IPS-11a (cell line): ENCODE measurements at regions not wholly inside any gene's neighbourhood (a gene's known extent, or its start where the extent isn't known, plus 50 kb on each side); places are given as distances from the start of the nearest gene placed in this dataset.
"Not testable (repeated sequence)": the region's sequence is repeated elsewhere in the genome, so short reads cannot be mapped to it uniquely, and the experiment has no call there.

Source experiments
- H3K4me3 ChIP-seq: one replicate; pipeline ENCODE4 v1.5.1; 2013; ENCODE audit warnings: low read depth, low read length, control low read depth

DNA sequence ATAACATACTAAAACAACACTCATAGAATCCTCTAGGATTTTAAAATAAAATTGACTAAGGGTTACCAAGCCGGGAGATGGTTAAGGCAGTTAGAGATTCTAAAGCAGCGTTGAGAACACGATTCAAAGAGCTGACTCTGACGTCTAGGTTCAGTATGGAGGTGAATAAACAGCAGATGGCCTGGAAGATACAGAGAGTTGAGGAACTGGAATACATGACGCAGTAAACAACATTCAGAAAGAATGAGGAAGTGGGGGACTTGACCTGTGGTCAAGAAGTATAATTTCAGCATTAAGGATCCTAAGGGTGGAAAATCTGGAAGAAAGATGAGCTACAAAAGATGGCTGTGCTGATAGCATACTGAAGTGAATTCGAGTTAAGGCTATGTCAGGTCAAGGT lies 172.5 kb upstream of the NBPF9 start:
- H3K4me3 ChIP-seq, result not testable (repeated sequence)

DNA sequence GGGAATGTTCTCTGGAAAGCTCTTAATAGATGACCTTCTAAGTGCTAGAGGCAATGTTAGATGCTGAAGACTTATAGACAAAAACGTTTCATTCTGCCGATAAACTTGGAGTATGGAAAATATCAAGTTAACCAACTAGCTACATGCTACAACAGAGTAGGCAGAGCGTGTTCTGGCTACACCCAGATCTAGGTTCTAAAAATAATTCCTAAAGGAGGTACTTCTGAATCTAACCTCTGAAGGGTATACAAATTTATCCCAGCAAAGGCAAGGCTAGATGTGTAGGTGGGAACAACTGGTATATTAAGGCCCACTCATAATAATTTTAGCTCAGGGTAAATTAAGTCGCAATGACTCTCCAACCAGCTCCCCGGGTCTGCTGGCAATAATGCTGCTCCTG lies 173.1 kb upstream of the NBPF9 start:
- H3K4me3 ChIP-seq, result not testable (repeated sequence)

DNA sequence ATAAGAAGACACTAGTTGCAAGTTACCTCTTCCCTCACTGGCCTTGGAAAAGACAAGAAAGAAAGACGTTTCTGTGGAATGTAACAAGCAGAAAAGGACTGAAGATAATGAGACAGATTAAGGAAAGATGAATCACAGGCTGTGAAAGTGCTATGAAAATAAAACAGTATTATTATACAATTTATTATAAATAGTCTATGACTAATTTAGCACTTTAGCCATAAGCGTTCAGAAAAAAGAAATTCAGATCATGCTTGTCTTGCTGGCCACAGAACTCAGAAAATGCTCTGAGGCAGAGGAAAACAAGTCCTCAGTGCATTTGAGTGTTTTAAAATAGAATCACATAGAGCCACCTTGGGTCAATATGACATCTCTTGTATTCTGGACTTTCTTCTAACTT lies 174.8 kb upstream of the NBPF9 start:
- H3K4me3 ChIP-seq, result not testable (repeated sequence)

DNA sequence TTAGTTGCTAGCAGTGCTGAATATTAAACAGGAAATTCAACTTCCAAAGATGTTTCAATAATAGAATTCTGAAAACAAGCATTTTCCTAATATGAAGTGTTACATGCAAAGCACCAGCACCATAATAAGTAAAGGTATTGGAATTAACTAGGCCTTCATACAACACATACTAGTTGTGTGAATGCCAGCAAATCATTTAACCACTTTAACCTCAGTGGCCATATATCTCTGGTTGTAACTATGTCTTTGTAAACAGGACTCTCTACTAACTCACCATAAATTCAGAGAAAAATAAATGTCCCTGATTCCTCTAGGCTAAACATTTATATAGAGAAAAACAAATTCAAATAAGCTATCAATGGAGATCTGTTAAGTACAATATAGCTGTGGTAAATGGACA lies 175.7 kb upstream of the NBPF9 start:
- not testable (repeated sequence) for H3K4me3 ChIP-seq

DNA sequence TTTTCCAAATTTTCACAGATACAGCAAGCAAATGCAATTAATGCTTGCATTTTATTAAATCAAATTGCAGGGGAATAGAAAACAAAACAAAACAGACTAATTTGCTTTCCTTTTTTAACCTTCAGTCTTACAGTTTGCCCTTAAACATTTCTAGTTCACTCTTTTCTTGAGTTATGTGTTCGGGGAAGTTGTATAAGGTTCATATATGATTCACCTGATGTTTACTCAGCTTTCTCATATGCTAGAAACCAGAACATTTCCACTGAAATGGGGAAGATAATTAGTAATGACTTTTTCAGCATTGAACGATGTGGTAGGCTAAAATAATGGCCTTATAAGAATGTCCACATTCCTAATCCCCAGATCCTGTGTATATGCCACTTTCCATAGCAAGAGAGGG lies 176.2 kb upstream of the NBPF9 start:
- not testable (repeated sequence) for H3K4me3 ChIP-seq

DNA sequence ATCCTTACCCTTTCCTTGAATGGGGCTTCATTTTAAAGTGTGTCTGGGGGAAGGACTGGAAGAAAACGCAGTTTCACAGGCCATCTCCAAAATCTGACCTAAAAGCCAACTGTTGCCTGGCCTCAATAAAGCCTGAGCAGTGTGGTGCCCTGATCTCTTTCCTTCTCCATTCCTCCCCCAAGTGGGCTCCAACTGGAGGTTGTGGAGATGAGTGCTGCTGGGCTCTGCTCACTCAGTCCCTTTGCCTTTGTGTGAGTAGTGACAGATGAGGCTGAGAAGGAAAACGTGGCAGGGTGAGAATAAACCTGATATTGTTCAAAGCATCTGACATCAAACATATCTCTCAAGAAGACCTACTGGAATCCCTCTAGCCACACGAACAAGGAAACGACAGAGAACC lies 181.4 kb upstream of the NBPF9 start:
- not testable (repeated sequence) for H3K4me3 ChIP-seq

DNA sequence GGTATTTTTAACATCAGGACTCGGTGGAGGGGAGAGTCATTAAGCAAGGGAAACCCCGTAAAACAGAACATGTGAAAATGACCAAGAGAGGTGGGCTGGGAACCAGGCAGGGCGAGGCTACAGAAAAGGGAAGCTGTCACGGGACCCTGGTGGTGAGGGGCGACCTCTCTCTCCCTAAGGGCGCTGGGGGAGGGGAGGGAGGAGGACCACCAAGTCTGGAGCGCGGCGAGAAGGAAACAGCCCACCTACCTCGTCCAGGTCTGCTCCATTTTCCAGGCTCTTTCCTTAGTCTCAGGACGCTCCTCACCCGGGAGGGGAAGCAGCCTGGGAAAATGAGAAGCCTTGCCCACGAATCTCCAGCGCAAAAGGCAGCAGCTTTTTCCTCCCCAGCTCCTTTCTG lies 181.9 kb upstream of the NBPF9 start:
- not testable (repeated sequence) for H3K4me3 ChIP-seq

DNA sequence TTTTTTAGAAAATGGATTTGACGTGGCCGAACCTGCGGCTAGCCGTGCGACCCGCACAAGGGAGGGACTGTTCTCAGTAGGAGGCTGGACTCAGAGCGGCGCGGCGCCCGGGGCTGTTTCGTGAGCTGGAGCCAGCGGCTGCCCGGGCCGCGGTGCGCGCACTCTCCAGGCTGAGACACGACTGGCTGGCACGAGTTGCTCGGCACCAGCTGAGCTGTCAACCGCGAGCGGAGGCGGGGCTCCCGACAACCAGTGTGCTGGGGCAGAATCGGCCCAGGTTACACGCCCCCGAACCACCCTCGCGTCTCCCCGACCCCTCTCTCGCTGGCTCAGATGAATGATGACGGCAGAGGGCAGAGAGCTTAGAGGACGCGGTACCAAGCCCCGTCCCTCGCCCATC lies 182.3 kb upstream of the NBPF9 start:
- not testable (repeated sequence) for H3K4me3 ChIP-seq

DNA sequence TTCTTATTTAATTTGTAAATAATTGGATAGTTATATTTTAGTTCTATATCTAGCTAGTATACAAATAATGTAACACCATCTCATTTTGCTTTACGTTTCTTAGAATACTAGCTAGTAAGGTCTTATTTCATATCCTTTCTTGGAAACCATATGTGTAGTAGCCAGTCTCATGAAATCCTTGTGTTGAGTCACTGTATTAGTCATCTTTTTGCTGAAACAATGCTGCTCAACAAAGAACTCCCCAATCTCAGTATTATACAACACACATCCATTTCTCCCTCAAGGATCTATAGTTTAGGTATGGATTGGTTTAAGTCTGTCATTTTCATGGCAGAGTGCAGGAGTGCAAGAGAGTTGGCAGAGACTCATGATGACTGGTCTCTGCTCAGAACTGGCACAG lies 185.2 kb upstream of the NBPF9 start:
- not testable (repeated sequence) for H3K4me3 ChIP-seq

DNA sequence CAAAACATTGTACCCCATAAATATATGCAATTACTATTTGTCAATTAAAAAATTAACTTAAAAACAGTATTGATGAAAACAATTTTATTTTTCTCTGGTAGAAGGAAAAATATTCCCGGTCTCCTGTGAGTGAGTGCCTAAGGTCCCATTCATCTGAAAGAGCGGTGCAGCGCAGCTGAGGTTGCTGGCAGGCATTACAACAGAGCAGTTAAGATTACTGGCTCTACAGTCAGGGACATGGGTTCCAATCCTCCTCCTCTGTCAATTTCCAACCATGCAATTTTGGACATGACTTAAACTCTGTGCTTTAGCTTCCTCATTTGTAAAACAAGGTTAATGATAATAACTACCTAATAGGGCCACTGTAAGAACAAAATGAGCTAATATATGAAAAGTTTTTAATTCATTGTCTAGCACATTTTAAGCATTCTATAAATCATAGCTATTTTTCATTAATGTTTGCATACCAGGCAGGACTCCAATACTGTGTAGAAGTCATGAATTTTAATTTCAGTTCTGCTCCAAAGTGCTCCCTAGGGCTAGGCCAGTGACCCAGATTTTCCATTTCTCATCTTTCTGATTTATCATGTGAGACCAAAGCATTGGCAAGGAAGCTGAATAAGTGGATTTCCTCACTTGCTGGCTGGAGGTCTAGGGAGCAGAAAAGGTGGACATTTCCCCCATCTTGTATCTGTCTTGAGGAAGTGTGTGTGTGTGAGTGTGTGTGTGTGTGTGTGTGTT lies 174.2 kb upstream of the NBPF19 start:
- H3K4me3 ChIP-seq, result not testable (repeated sequence)

DNA sequence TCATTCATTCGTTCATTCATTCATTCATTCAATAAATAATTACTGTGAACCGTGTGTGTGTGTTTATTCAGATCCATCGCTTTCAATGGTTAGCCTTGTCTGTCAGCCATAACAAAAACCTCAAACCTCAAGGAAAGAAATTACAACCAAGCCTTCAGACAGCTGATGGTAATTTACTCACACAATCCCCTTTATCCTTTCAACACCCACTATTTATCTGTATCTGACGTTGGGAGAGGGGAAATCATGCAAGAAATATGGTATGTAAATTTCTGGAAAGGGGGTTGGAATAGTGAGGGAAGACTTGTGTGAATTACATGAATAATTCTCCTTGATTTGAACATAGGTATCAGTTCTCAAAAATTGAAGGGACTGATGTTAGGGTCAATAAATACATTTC lies 173.6 kb upstream of the NBPF19 start:
- not testable (repeated sequence) for H3K4me3 ChIP-seq

DNA sequence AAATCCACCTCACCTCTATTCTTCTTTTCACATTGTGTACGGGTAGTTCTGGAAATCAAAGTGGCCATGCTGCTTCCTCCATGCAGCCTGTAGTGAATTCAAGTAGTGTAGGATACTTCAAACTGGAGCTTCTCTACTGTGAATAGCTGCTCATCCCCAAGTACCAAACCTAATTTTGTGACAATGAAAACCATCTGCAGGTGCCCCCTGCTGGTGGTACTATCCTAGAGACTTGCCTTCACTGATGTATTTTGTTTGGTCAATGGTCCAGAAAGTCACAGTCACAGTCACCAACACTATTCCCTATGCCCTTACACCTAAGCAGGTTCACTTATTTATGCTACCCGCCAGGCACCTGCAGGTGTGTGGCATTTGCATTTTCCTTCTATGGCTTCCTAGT lies 170.0 kb upstream of the NBPF19 start:
- H3K4me3 ChIP-seq, result not testable (repeated sequence)

DNA sequence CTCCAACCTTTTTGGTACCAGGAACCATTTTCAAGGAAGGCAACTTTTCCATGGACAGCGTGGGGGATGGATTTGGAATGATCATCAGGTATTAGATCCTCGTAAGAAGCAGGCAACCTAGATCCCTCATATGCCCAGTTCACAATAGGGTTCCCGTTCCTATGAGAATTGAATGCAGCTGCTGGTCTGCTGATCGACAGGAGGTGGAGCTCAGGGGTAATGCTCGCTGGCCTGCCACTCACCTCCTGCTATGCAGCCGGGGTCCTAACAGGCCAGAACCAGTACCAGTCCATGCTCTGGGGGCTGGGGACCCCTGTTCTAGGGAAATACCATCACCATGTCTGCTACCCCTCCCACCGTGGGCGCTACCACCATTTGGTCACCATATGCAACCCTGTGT lies 167.2 kb upstream of the NBPF19 start:
- H3K4me3 ChIP-seq, result not testable (repeated sequence)

DNA sequence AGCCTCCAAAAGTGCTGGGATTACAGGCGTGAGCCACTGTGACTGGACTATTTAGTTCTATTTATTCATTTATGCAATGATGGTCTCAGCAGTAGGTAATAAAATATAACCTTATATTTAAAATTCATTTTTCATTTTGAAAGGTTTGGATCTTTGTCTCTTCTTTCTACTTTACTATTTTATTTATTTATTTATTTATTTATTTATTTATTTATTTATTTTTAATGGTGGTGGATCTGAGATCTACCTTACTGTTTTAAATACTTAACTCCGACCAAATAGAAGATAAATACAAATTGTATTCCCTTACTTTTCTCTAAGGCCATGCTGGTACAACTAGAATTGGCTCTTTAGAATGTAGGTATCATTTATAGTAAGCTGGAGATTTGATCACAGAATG lies 159.9 kb upstream of the NBPF19 start:
- not testable (repeated sequence) for H3K4me3 ChIP-seq

DNA sequence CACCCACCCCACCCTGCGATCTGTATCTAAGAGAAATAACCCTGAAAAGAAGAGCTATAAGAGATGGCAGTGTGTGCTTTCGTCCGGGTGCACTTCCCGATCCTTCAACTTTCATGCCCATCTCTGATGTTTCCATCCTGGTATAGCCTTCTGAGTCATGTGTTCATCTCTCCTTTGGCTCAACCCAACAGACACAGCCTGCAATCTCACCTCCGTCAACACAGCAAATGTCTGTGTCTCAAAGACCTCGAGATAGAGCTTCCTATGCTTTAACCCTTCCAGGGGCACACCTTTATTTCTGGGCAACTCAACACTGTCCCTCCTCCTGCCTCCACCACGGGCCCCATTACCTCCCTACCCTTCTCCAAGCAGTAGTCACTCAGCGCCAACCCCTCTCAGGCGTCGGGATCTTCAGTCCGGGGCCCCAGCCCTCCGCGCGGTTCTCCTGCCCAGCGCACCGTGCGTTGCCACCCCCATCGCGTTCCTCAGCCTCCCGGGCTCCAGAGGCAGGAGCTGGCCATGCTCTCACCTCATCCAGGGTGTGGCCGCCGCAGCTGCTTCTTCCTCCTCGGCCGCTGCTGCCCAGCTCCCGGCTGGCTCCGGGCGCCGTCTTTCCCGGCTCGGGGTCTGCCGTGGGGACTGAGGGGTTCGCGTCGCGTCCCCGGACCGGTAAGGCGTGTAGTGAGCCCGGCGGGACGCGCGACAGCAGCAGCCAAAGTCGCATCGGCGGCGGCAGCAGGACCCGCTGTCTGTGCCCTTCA lies 153.7 kb upstream of the NBPF19 start:
- not testable (repeated sequence) for H3K4me3 ChIP-seq

DNA sequence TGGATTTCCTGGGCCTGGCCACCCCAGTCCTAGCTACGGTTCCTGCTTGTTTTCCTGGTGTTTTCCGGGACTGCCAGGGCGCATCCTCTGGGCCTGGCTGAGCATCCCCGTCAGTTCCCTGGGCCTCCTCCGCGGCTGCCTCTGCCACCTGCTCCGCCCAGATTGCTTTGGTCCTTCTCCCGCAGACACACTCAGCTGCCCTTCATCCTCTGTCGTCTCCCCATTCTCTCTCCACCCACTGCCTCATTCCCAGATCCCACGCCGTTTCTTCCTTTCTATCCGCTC lies 153.2 kb upstream of the NBPF19 start:
- not testable (repeated sequence) for H3K4me3 ChIP-seq

DNA sequence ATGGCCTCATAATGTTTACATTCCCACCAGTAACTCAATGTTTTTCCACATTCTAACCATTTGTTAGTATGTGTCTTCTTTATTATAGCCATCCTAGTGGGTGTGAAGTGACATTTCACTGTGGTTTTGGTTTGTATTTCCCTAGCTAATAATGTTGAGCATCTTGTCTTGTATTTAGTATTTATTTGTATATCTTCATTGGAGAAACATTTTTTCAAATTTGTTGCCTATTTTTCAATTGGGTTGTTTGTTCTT lies 144.8 kb upstream of the NBPF19 start:
- H3K4me3 ChIP-seq, result not testable (repeated sequence)

DNA sequence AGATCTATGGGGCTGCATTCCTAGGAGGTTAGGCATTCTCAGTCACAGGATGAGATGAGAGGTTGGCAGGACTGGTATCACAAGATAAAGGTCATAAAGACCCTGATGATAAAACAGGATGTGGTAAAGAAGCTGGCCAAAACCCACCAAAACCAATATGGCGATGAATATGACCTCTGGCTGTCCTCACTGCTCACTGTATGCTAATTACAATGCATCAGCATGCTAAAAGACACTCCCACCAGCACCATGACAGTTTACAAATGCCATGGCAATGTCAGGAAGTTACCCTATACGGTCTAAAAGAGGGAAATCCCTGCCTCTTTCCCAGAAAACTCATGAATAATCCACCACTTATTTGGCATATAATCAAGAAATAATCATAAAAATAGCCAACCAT lies 138.8 kb upstream of the NBPF19 start:
- not testable (repeated sequence) for H3K4me3 ChIP-seq

DNA sequence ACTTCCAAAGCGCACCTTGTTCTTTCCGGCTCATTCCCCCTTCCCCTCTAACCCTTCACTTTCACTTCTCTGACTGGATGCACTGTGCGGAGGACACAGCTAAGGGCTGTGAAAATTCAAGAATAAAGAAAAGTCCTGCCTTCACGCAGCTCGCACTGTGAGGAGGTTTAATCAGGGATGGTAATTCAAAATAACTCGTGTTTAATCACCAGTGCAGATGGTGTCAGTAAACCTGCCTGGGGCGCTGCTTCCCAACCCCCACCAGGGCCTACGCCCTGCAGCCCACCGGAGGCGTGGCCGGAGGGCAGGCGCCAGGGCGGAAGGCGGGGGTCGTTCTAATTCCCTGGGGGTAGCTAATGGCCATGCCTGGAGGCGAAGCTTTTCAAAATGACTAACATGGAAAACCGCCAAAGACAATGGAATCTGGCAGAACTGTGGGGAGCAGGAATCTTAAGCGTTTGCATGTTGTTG lies 136.6 kb upstream of the NBPF19 start:
- H3K4me3 ChIP-seq, result not testable (repeated sequence)

DNA sequence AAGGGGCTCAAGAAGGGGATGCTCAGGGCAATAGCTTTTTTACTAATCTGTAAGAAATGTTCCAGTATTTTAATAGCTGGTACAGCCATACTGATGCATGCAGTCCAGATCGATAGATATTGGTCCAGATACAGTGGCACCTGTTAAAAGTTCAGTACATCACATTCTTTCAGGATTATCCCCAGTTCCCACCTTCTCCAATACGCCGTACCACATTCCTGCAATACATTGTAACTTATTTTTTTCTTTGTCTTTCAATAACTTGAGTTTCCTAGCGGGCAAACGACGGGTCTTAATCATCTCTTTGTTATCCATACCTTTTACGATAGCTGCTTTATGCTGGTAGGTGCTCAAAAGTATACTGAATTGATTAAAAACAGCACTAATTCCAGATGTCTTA lies 136.1 kb upstream of the NBPF19 start:
- H3K4me3 ChIP-seq, result not testable (repeated sequence)

DNA sequence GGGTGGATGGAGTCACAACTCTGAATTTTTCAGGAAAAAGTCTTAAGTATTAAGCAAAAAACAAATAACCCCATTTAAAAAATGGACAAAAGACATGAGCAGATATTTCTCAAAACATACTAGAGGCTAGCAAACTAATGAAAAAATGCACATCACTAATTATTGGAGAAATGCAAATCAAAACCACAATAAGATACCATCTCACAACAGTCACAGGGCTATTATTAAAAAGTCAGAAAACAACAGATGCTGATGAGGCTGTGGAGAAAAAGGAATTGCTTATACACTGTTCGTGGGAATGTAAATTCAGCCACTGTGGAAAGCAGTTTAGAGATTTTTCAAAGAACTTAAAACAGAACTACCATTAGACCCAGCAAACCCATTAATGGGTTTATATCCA lies 125.4 kb upstream of the NBPF19 start:
- not testable (repeated sequence) for H3K4me3 ChIP-seq

DNA sequence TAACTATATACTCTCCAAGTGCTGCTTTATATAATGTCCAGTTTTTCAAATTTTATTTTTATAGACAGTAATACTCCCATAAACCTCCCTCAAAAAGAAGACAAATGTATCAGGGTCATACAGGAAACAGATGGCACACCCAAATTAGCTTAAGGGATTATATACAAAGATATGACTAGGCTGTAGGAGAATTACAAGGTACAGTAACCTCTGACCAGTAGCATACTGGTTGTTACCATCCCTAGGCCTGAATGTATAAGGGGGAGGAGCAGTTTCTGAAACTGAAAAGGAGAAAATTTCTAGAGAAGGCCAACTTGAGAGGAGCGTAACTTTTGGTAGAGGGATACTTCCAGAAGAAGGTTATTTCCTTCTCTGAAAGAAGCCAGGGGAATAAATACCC lies 122.6 kb upstream of the NBPF19 start:
- H3K4me3 ChIP-seq, result not testable (repeated sequence)

DNA sequence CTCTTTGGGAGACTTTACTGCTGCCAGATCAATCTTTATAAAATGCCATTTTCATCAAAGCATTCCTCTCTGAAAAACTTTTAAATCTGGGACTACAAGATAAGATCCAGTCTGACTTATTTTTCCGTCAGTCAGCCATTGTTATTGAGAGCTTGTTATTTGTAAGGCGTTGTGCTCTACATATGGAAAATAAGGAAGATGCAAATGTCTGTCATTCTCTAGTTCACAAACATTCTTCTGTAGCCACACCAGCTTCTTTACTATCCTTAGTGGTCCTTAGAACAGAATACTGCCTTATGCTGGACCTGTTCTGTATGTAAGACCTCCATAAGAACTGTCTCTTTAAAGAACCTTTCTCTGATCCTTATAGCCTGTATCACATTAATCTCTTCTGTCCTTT lies 120.3 kb upstream of the NBPF19 start:
- H3K4me3 ChIP-seq, result not testable (repeated sequence)
